ENCODE measurements at regions not wholly inside any gene's neighbourhood (a gene's known extent, or its start where the extent isn't known, plus 50 kb on each side); places are given as distances from the start of the nearest gene placed in this dataset.
A peak's percentile ranks its signal among the peaks of the same experiment; 100 is the strongest.

- Histone ChIP-seq H3K27ac (ENCODE audit: low read depth, low read length) (no peak overlapping the region), H3K9me3 (ENCODE audit: control insufficient read depth, insufficient read depth, low read length) (no peaks in the 10 kb centered on the region), H3K4me3 (ENCODE audit: low read depth, low read length) (no peak overlapping the region), H3K27me3 (ENCODE audit: control insufficient read depth, insufficient read depth, low read length) (no peaks in the 10 kb centered on the region), H3K4me1 (ENCODE audit: control insufficient read depth, insufficient read depth, low read length) (no peaks in the 10 kb centered on the region), H3K36me3 (ENCODE audit: control insufficient read depth, insufficient read depth, low read length) (no peaks in the 10 kb centered on the region)
- WGBS (ENCODE audit: insufficient coverage), result 88% methylated on average over 1 of the region's 2 CpGs
- DNase-seq (ENCODE audit: low read depth in 4 of 6, low spot score in 6 of 6), result no peak
Measured at GRCh38 chr14:59085207-59085739, 103.2 kb upstream of the DAAM1 start.

GRCh38 chr14:59086241-59086882, 102.1 kb upstream of the DAAM1 start:
- Histone ChIP-seq H3K4me3 (ENCODE audit: low read depth, low read length) (no peak overlapping the region), H3K27me3 (ENCODE audit: control insufficient read depth, insufficient read depth, low read length) (no peaks in the 10 kb centered on the region), H3K4me1 (ENCODE audit: control insufficient read depth, insufficient read depth, low read length) (no peaks in the 10 kb centered on the region), H3K27ac (ENCODE audit: low read depth, low read length) (no peak overlapping the region), H3K36me3 (ENCODE audit: control insufficient read depth, insufficient read depth, low read length) (no peaks in the 10 kb centered on the region), H3K9me3 (ENCODE audit: control insufficient read depth, insufficient read depth, low read length) (no peaks in the 10 kb centered on the region)
- DNase-seq (ENCODE audit: low read depth in 4 of 6, low spot score in 6 of 6), result peak in 2 of 6 donors; percentile 79 to 92
- WGBS (ENCODE audit: insufficient coverage), result no CpG with 5 or more reads among the region's 5 CpGs

GRCh38 chr14:59087240-59087639, 101.2 kb upstream of the DAAM1 start:
- Histone ChIP-seq H3K4me3 (ENCODE audit: low read depth, low read length) (no peak overlapping the region), H3K4me1 (ENCODE audit: control insufficient read depth, insufficient read depth, low read length) (no peaks in the 10 kb centered on the region), H3K27ac (ENCODE audit: low read depth, low read length) (no peak overlapping the region), H3K36me3 (ENCODE audit: control insufficient read depth, insufficient read depth, low read length) (no peaks in the 10 kb centered on the region), H3K27me3 (ENCODE audit: control insufficient read depth, insufficient read depth, low read length) (no peaks in the 10 kb centered on the region), H3K9me3 (ENCODE audit: control insufficient read depth, insufficient read depth, low read length) (no peaks in the 10 kb centered on the region)
- 100% methylated on average over 2 of the region's 3 CpGs for WGBS (ENCODE audit: insufficient coverage)
- no peak for DNase-seq (ENCODE audit: low read depth in 4 of 6, low spot score in 6 of 6)

GRCh38 chr14:59087711-59088110, 100.8 kb upstream of the DAAM1 start:
- H3K36me3 ChIP-seq (ENCODE audit: control insufficient read depth, insufficient read depth, low read length), result no peaks in the 10 kb centered on the region
- H3K4me1 ChIP-seq (ENCODE audit: control insufficient read depth, insufficient read depth, low read length), result no peaks in the 10 kb centered on the region
- H3K9me3 ChIP-seq (ENCODE audit: control insufficient read depth, insufficient read depth, low read length), result no peaks in the 10 kb centered on the region
- 92% methylated on average over 2 of the region's 2 CpGs for WGBS (ENCODE audit: insufficient coverage)
- H3K27me3 ChIP-seq (ENCODE audit: control insufficient read depth, insufficient read depth, low read length), result no peaks in the 10 kb centered on the region
- H3K4me3 ChIP-seq (ENCODE audit: low read depth, low read length), result no peak overlapping the region
- DNase-seq (ENCODE audit: low read depth in 4 of 6, low spot score in 6 of 6), result no peak
- H3K27ac ChIP-seq (ENCODE audit: low read depth, low read length), result no peak overlapping the region

- no peak overlapping the region for H3K27ac ChIP-seq (ENCODE audit: low read depth, low read length)
- no peaks in the 10 kb centered on the region for H3K4me1 ChIP-seq (ENCODE audit: control insufficient read depth, insufficient read depth, low read length)
- no peaks in the 10 kb centered on the region for H3K27me3 ChIP-seq (ENCODE audit: control insufficient read depth, insufficient read depth, low read length)
- WGBS (ENCODE audit: insufficient coverage), result 100% methylated on average over 2 of the region's 4 CpGs
- no peak for DNase-seq (ENCODE audit: low read depth in 4 of 6, low spot score in 6 of 6)
- H3K4me3 ChIP-seq (ENCODE audit: low read depth, low read length), result no peak overlapping the region
- H3K36me3 ChIP-seq (ENCODE audit: control insufficient read depth, insufficient read depth, low read length), result no peaks in the 10 kb centered on the region
- H3K9me3 ChIP-seq (ENCODE audit: control insufficient read depth, insufficient read depth, low read length), result no peaks in the 10 kb centered on the region
Measured at GRCh38 chr14:59090572-59090971, 97.9 kb upstream of the DAAM1 start.

- peak in 2 of 6 donors; percentile 52 to 82 for DNase-seq (ENCODE audit: low read depth in 4 of 6, low spot score in 6 of 6)
- Histone ChIP-seq H3K4me1 (ENCODE audit: control insufficient read depth, insufficient read depth, low read length) (no peaks in the 10 kb centered on the region), H3K4me3 (ENCODE audit: low read depth, low read length) (no peak overlapping the region), H3K27me3 (ENCODE audit: control insufficient read depth, insufficient read depth, low read length) (no peaks in the 10 kb centered on the region), H3K27ac (ENCODE audit: low read depth, low read length) (no peak overlapping the region), H3K9me3 (ENCODE audit: control insufficient read depth, insufficient read depth, low read length) (no peaks in the 10 kb centered on the region), H3K36me3 (ENCODE audit: control insufficient read depth, insufficient read depth, low read length) (no peaks in the 10 kb centered on the region)
- WGBS (ENCODE audit: insufficient coverage), result 21% methylated on average over 2 of the region's 4 CpGs
Measured at GRCh38 chr14:59091404-59091803, 97.1 kb upstream of the DAAM1 start.

- no CpG with 5 or more reads among the region's 4 CpGs for WGBS (ENCODE audit: insufficient coverage)
- Histone ChIP-seq H3K4me1 (ENCODE audit: control insufficient read depth, insufficient read depth, low read length) (no peaks in the 10 kb centered on the region), H3K9me3 (ENCODE audit: control insufficient read depth, insufficient read depth, low read length) (no peaks in the 10 kb centered on the region), H3K27me3 (ENCODE audit: control insufficient read depth, insufficient read depth, low read length) (no peaks in the 10 kb centered on the region), H3K4me3 (ENCODE audit: low read depth, low read length) (no peak overlapping the region), H3K27ac (ENCODE audit: low read depth, low read length) (no peak overlapping the region), H3K36me3 (ENCODE audit: control insufficient read depth, insufficient read depth, low read length) (no peaks in the 10 kb centered on the region)
- DNase-seq (ENCODE audit: low read depth in 4 of 6, low spot score in 6 of 6), result peak in 1 of 6 donors; percentile 62
Measured at GRCh38 chr14:59091976-59092375, 96.5 kb upstream of the DAAM1 start.

- Histone ChIP-seq H3K27ac (ENCODE audit: low read depth, low read length) (no peak overlapping the region), H3K4me1 (ENCODE audit: control insufficient read depth, insufficient read depth, low read length) (no peaks in the 10 kb centered on the region), H3K27me3 (ENCODE audit: control insufficient read depth, insufficient read depth, low read length) (no peaks in the 10 kb centered on the region), H3K9me3 (ENCODE audit: control insufficient read depth, insufficient read depth, low read length) (no peaks in the 10 kb centered on the region), H3K4me3 (ENCODE audit: low read depth, low read length) (no peak overlapping the region), H3K36me3 (ENCODE audit: control insufficient read depth, insufficient read depth, low read length) (no peaks in the 10 kb centered on the region)
- peak in 1 of 6 donors; percentile 86 for DNase-seq (ENCODE audit: low read depth in 4 of 6, low spot score in 6 of 6)
- no CpG with 5 or more reads among the region's 7 CpGs for WGBS (ENCODE audit: insufficient coverage)
Measured at GRCh38 chr14:59093902-59094301, 94.6 kb upstream of the DAAM1 start.

- no CpG with 5 or more reads among the region's 2 CpGs for WGBS (ENCODE audit: insufficient coverage)
- H3K4me1 ChIP-seq (ENCODE audit: control insufficient read depth, insufficient read depth, low read length), result no peaks in the 10 kb centered on the region
- peak in 1 of 6 donors; percentile 72 for DNase-seq (ENCODE audit: low read depth in 4 of 6, low spot score in 6 of 6)
- H3K36me3 ChIP-seq (ENCODE audit: control insufficient read depth, insufficient read depth, low read length), result no peaks in the 10 kb centered on the region
- no peaks in the 10 kb centered on the region for H3K9me3 ChIP-seq (ENCODE audit: control insufficient read depth, insufficient read depth, low read length)
- no peak overlapping the region for H3K27ac ChIP-seq (ENCODE audit: low read depth, low read length)
- no peak overlapping the region for H3K4me3 ChIP-seq (ENCODE audit: low read depth, low read length)
- H3K27me3 ChIP-seq (ENCODE audit: control insufficient read depth, insufficient read depth, low read length), result no peaks in the 10 kb centered on the region
Measured at GRCh38 chr14:59096303-59096702, 92.2 kb upstream of the DAAM1 start.

- Histone ChIP-seq H3K27ac (ENCODE audit: low read depth, low read length) (no peak overlapping the region), H3K4me3 (ENCODE audit: low read depth, low read length) (no peak overlapping the region), H3K4me1 (ENCODE audit: control insufficient read depth, insufficient read depth, low read length) (no peaks in the 10 kb centered on the region), H3K36me3 (ENCODE audit: control insufficient read depth, insufficient read depth, low read length) (no peaks in the 10 kb centered on the region), H3K27me3 (ENCODE audit: control insufficient read depth, insufficient read depth, low read length) (no peaks in the 10 kb centered on the region), H3K9me3 (ENCODE audit: control insufficient read depth, insufficient read depth, low read length) (no peaks in the 10 kb centered on the region)
- DNase-seq (ENCODE audit: low read depth in 4 of 6, low spot score in 6 of 6), result no peak
- 99% methylated on average over 4 of the region's 4 CpGs for WGBS (ENCODE audit: insufficient coverage)
Measured at GRCh38 chr14:59097681-59098080, 90.8 kb upstream of the DAAM1 start.
